Hepatocyte (in vitro differentiated cells): ENCODE measurements at regions not wholly inside any gene's neighbourhood (a gene's known extent, or its start where the extent isn't known, plus 50 kb on each side); places are given as distances from the start of the nearest gene placed in this dataset.

Source experiments
- CTCF ChIP-seq: fragments of 200-600 bp; sonication (generic); IDR thresholded peaks from 2 replicates; pipeline ENCODE4 v1.5.1; 2016; ENCODE audit warnings: antibody characterized with exemption, mild to moderate bottlenecking; ENCODE audit not compliant: poor library complexity
- EZH2phosphoT487 ChIP-seq: fragments of 200-600 bp; sonication (generic); IDR thresholded peaks from one replicate; pipeline ENCODE4 v1.6.1; 2018; ENCODE audit warnings: antibody characterized with exemption, mild to moderate bottlenecking, low read depth, moderate library complexity; ENCODE audit not compliant: unreplicated experiment, severe bottlenecking

GRCh38 chr2:138841459-138841858, 61.3 kb upstream of the NXPH2 start:
- TF ChIP-seq EZH2phosphoT487 (no peak), CTCF (no peak)
